LNCaP clone FGC (cell line): ENCODE measurements at regions not wholly inside any gene's neighbourhood (a gene's known extent, or its start where the extent isn't known, plus 50 kb on each side); places are given as distances from the start of the nearest gene placed in this dataset.
"Not testable (repeated sequence)": the region's sequence is repeated elsewhere in the genome, so short reads cannot be mapped to it uniquely, and the experiment has no call there.

Experiments used
- DNase-seq: peaks from one replicate; pipeline ENCODE4 v3.0.0-alpha.2; 2011; ENCODE audit warnings: low read depth
- H3K4me3 ChIP-seq: 2 replicates; pipeline ENCODE4 v1.5.1; 2011; ENCODE audit warnings: mild to moderate bottlenecking, low read depth, low read length, control low read depth
- CTCF ChIP-seq: IDR thresholded peaks from 2 replicates; pipeline ENCODE4 v1.5.1; 2012; ENCODE audit warnings: mild to moderate bottlenecking; ENCODE audit not compliant: control insufficient read depth, insufficient read depth; ENCODE audit errors: extremely low read depth

- DNase-seq = no peak
- no peak overlapping the region for H3K4me3 ChIP-seq
- no peak for TF ChIP-seq CTCF
Observed at GRCh38 chr7:149565096-149565382, 67.4 kb upstream of the ZNF746 start.

GRCh38 chr7:149564340-149565095, 66.9 kb upstream of the ZNF746 start:
- H3K4me3 ChIP-seq = no peak overlapping the region
- TF ChIP-seq CTCF = no peak
- no peak for DNase-seq

GRCh38 chr7:149562602-149563001, 65.0 kb upstream of the ZNF746 start:
- H3K4me3 ChIP-seq = no peak overlapping the region
- no peak for DNase-seq
- no peak for TF ChIP-seq CTCF

GRCh38 chr7:149561072-149561471, 63.5 kb upstream of the ZNF746 start:
- TF ChIP-seq CTCF = no peak
- no peak overlapping the region for H3K4me3 ChIP-seq
- no peak for DNase-seq

- H3K4me3 ChIP-seq = no peak overlapping the region
- no peak for TF ChIP-seq CTCF
- DNase-seq = no peak
Observed at GRCh38 chr7:149559711-149560110, 62.1 kb upstream of the ZNF746 start.

- no peak for TF ChIP-seq CTCF
- no peak overlapping the region for H3K4me3 ChIP-seq
- no peak for DNase-seq
Observed at GRCh38 chr7:149558149-149558861, 60.7 kb upstream of the ZNF746 start.

GRCh38 chr7:149556525-149556924, 58.9 kb upstream of the ZNF746 start:
- DNase-seq = not testable (repeated sequence)

GRCh38 chr7:149554821-149555220, 57.2 kb upstream of the ZNF746 start:
- DNase-seq = not testable (repeated sequence)

More at GRCh38 chr7:149556525-149556924, 58.9 kb upstream of the ZNF746 start:
- H3K4me3 ChIP-seq = not testable (repeated sequence)

GRCh38 chr7:149553991-149554390, 56.4 kb upstream of the ZNF746 start:
- not testable (repeated sequence) for DNase-seq, H3K4me3 ChIP-seq

More at GRCh38 chr7:149554821-149555220, 57.2 kb upstream of the ZNF746 start:
- not testable (repeated sequence) for H3K4me3 ChIP-seq
